RWPE1 (cell line): ENCODE measurements at regions not wholly inside any gene's neighbourhood (a gene's known extent, or its start where the extent isn't known, plus 50 kb on each side); places are given as distances from the start of the nearest gene placed in this dataset.

ENCODE experiments used
- CTCF ChIA-PET: fragments of 350-600 bp; sonication (Branson Sonifier 250); formaldehyde crosslinking; extraction: SDS; loops from one replicate; lab custom pipeline; 2021; lab: Yijun Ruan, JAX
- POLR2A ChIA-PET: fragments of 400-600 bp; formaldehyde crosslinking; extraction: SDS; loops from one replicate; lab custom pipeline; 2020; ENCODE audit warnings: antibody characterized with exemption; ENCODE audit not compliant: low non-redundant PET; lab: Yijun Ruan, JAX
- DNase-seq: peaks from one replicate; pipeline ENCODE4 v3.0.0; 2012; ENCODE audit warnings: low spot score
- H3K27ac ChIP-seq: fragments of 450-650 bp; 2 replicates; pipeline ENCODE4 v1.5.1; 2017
- TF ChIP-seq, protein P1 (sequence below): fragments of 450-650 bp; conservative IDR thresholded peaks from 2 replicates; pipeline ENCODE4 v1.5.1; 2017; ENCODE audit warnings: low read depth, mild to moderate bottlenecking

DNA sequence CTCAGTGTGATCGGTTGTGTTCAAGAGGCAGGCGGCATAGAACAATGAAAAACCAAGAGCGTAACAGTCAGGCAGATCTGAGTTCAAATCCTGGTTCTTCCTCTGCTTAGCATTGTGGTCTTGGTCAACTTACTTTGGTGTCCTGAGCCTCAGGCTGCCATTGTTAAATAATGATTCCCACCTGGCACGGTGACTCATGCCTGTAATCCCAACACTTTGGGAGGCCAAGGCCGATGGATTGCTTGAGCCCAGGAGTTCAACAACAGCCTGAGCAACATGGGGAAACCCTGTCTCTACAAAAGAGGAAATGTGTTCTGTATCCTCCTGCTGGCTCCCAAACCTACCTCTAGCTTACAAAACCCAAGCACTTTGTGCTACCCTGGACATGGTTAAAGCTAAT, 129.0 kb upstream of the STX18 start:
- ChIA-PET POLR2A (no interaction called here), CTCF (no interaction called here)
- no peak for DNase-seq
- TF ChIP-seq, protein P1, sequence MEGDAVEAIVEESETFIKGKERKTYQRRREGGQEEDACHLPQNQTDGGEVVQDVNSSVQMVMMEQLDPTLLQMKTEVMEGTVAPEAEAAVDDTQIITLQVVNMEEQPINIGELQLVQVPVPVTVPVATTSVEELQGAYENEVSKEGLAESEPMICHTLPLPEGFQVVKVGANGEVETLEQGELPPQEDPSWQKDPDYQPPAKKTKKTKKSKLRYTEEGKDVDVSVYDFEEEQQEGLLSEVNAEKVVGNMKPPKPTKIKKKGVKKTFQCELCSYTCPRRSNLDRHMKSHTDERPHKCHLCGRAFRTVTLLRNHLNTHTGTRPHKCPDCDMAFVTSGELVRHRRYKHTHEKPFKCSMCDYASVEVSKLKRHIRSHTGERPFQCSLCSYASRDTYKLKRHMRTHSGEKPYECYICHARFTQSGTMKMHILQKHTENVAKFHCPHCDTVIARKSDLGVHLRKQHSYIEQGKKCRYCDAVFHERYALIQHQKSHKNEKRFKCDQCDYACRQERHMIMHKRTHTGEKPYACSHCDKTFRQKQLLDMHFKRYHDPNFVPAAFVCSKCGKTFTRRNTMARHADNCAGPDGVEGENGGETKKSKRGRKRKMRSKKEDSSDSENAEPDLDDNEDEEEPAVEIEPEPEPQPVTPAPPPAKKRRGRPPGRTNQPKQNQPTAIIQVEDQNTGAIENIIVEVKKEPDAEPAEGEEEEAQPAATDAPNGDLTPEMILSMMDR = no peak
- no peak overlapping the region for H3K27ac ChIP-seq

DNA sequence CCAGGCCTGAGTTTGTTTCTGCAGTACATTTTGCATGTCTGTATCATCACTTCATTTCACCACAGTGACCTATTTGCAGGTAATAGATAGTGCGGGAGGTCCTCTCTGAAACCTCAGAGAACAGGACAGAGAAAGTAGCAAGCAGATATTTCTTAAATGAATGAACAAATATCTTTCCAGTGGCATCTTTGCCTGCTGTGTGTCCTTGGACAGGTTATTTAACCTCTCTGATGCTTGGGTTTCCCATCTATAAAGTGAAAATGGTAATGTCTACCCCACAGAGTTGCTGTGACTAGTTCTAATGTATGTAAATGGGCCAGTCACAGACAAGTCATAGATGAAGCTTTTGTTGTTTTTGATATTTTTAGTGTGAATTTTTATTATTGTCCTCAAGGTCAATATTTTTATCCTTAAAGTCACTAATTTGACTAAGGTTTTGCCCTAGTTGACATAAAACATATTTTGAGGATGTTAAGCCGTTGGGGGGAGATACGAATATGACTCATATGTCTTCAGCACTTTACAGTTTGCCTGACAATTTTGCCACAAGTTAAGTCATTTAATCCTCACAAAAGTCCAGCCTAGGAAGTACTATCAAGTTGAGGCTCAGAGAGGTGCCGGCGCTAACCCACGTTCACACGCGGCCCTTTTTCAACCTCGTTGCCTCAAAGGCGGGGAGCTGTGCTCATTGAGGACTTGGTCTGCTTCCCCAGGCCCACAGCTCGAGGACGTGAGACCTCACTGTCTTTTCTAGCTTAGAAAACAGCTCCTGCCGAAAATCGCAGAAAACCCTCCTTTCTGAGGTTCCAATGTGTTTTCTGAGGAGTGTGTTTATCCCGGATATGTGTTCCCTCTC, 126.7 kb upstream of the STX18 start:
- DNase-seq = no peak
- TF ChIP-seq, protein P1 = no peak
- H3K27ac ChIP-seq = no peak overlapping the region
- ChIA-PET POLR2A (no interaction called here), CTCF (no interaction called here)

GRCh38 chr4:4667622-4668081, 125.8 kb upstream of the STX18 start:
- no peak overlapping the region for H3K27ac ChIP-seq
- CTCF ChIA-PET = no interaction called here
- TF ChIP-seq, protein P1 = no peak
- no peak for DNase-seq
- POLR2A ChIA-PET = no interaction called here

GRCh38 chr4:4666693-4667621, 125.1 kb upstream of the STX18 start:
- H3K27ac ChIP-seq = no peak overlapping the region
- DNase-seq = no peak
- TF ChIP-seq, protein P1 = no peak
- POLR2A ChIA-PET = no interaction called here
- CTCF ChIA-PET = no interaction called here

DNA sequence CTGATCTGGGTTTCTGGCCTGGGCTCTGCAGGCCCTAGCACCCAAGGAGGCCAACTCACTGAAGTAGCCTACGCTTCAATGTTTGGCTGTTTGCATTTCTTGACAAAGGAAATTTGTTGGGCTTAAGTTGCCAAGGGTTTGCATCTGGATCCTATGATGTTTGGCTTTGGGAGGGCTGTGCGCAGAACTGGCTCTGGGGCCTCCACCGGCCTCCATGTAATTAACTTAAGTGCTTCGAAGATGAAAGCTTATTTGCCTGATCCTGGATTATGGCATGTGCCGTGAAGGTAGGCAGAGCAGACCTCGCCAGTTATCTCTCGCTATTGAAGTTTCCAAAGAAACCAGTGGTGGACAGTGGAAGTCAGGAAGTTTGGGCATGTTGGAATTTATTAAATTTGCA, 124.3 kb upstream of the STX18 start:
- POLR2A ChIA-PET = no interaction called here
- no peak for DNase-seq

DNA sequence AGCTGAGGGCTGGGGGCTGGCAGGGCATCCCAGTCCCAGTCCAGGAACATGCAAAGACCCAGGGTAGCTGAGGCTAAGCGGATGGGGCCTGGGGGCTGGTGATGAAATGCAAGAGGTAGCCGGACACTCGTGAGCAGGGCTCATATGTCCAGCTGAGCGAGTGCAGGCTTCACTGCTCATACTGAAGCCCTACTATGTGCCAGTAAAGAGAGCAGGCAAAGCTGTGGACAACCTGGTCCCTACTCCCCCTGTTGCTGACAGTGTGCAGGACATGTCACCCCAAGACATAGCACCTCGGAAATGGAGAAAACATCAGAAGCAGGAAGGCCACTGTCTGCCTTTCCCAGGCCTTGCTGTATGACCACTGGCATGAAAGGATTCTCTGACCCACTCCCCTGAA, 122.4 kb upstream of the STX18 start:
- H3K27ac ChIP-seq = no peak overlapping the region
- TF ChIP-seq, protein P1 = no peak
- CTCF ChIA-PET = no interaction called here
- POLR2A ChIA-PET = no interaction called here
- no peak for DNase-seq

More for the DNA sequence above, 124.3 kb upstream of the STX18 start:
- CTCF ChIA-PET = no interaction called here
- H3K27ac ChIP-seq = no peak overlapping the region
- TF ChIP-seq, protein P1 = no peak
